Frontal cortex (tissue), 3 donors: ENCODE measurements at regions not wholly inside any gene's neighbourhood (a gene's known extent, or its start where the extent isn't known, plus 50 kb on each side); places are given as distances from the start of the nearest gene placed in this dataset.
A peak's percentile ranks its signal among the peaks of the same experiment; 100 is the strongest.

Experiments
- DNase-seq, 2 donors: peaks; one replicate each; pipeline ENCODE4 v3.0.0; 2012; ENCODE audit warnings: low spot score in 2 of 2
- FAIRE-seq: peaks from 2 replicates; lab custom pipeline; 2012; peaks lifted over from hg19 to GRCh38; lab: Jason Lieb, UNC
- donor health status: control.
- donor health status: control.
- donor health status: control.

GRCh38 chr9:89884356-89885083 is 279.7 kb downstream of the GADD45G start:
- FAIRE-seq (no peak), DNase-seq (no peak)

DNA sequence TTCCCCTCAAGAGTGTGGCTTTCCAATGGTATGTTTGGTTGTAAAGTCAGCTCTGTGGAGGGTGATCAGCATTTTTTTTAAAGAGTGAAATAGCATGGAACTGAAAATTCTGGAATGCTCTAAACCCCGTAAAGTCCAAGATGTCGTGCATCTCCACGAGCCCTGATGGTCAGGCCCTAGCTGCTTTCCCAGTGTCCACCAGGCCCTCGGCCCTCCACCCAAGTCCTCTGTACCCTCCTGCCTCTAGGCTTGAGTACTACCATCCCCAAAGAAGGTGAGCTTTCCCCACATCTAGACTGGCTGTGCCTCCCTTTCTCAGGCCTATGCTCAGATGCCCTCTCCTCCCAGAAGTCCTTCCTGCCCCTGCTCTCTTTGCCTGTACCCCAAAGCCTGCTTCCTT is 280.3 kb downstream of the GADD45G start:
- DNase-seq (no peak), FAIRE-seq (no peak)

DNA sequence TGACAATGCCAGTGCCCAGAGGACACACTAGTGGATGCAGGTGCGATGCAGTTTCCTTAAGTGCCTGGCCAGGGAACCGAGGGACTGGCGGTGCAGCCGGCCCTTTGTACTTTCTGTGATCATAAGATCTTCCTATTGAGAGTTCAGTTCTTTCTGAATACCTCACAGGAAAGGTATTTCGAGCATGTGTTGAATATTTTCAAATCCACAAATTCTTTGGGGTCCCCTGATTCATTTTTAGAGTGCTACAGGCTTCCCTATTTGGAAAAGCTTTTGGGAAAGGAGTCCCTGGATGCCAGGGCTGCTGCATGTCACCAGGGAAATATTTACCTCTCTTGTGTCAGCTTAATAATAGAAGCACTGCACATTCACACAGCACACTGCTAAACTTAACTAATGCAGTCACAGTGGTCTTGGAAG is 281.5 kb downstream of the GADD45G start:
- FAIRE-seq = no peak
- no peak for DNase-seq

DNA sequence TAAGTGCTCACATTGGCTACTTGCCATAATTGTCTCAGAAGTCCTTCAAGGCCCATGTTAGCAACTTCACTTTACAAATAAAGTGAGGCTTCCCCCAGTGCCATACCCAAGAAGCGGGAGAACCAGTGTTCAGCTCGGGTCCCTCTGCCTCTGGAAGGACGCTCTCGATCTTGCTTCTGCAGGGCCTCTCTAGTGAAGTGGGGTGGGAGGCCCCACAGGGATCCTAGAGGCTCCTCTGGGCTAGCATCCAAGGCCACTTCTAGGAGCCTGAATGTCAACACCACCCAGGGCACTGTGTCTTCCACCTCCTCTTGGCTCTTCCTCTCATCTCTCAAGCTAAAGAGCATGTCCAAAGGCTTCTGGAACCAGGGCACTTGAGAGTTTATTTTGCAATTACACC is 282.5 kb downstream of the GADD45G start:
- no peak for FAIRE-seq

DNA sequence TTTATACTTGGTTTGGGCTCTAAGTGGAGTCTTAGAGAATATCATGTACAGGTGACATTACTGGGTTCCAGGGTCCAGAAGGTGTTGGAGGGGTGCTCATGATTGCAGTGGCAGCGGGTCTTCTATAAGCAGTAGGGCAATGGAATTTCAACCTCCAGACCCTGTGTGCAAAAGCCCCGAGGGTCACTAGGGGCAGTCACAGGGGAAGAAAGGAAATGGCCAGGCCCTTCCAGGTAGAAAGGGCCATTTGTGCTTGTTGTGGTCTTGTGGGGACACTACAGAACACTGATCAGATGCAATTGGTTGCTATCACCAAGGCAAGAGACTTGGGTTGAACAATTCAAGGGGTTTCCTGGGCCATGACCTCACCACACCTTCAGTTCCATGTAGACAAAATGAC is 283.4 kb downstream of the GADD45G start:
- DNase-seq = no peak
- FAIRE-seq = no peak

More for the DNA sequence above, 282.5 kb downstream of the GADD45G start:
- no peak for DNase-seq

DNA sequence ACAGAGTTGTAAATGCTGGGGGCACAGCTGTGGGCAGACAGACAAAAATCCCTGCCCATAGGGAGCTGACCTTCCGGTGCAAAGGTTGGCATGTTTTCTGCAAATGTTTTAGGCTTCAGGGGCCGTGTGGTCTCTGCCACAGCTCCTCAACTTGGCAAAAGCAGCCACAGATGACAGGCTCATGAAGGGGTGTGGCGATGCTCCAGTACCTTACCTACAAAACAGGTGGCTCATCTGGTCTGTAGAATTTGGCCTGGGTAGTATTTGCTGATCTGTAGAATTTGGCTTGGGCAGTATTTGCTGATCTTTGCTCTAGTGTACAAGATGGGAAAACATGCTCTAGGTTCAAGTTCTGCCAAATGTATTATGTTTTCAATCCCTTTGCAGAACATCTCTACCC is 283.9 kb downstream of the GADD45G start:
- no peak for FAIRE-seq
- no peak for DNase-seq

GRCh38 chr9:89889865-89890264 is 285.1 kb downstream of the GADD45G start:
- FAIRE-seq = no peak
- DNase-seq = no peak

DNA sequence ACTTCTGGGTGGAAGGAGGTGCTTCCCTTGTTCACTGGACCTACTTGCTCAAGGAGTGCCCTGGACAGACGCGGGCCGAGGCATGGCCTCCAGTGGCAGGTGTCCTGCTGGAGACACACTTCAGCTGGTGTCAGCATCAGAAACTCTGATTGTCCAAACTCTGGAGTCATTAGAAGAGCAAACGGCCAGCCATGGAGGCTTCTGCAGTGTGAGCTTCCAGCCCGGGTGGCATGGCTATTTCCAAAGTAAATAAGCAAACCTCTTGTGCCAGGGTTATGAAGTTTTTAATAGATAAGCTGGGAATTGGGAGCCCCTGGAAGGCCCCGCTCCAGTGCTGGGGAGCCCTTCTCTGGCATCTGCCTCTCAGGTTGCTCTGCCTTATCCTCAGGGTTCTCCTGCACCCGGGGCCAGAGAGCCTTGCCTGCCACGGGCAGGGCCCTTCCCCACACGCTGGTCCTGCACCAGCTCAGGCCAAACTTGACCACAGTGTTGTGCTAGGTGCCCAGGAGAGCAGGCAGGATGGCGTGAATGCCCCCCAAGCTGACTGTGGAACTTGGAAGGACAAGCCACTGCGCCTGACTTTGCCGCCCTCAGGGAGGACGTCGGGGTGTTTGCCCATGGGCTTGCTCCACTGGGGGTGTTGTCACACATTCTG is 285.6 kb downstream of the GADD45G start:
- FAIRE-seq = no peak
- no peak for DNase-seq

- no peak for FAIRE-seq
- no peak for DNase-seq
Measured at GRCh38 chr9:89891221-89891590, 286.4 kb downstream of the GADD45G start.

DNA sequence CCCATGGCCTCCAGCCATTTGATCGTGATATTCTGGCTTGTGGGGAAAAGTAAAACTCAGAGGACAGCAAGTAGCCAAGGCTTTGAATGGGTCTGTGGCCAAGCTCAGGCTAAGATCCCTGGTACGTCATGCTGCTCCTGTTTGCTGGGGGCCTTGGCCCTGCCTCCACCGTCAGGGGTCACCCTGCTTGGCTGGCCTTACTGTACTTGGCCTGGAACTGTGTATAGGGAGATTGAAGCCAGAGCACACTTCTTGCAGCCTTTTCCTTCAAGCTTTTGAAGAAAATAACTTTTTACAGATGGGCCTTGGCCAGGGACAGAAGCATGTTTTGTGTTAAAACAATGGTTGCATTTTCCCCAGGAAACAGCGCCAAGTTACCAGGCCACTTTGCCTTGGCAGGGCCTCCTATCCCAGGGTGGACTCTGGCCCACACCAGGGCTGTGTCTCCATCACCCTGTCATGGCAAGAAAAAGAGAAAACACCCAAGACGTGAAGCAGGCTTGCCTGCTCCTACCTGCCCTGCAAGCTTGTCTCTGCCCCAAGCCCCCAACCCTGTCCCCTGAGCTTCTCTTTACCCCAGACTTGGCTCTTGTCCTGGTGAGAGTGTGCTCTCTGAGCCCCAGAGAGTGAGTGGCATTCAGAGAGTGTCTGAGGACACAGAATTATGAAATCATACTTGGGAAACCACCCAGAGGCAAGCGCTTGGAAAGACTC is 286.9 kb downstream of the GADD45G start:
- no peak for FAIRE-seq
- DNase-seq = peak in 1 of 2 donors; percentile 22

DNA sequence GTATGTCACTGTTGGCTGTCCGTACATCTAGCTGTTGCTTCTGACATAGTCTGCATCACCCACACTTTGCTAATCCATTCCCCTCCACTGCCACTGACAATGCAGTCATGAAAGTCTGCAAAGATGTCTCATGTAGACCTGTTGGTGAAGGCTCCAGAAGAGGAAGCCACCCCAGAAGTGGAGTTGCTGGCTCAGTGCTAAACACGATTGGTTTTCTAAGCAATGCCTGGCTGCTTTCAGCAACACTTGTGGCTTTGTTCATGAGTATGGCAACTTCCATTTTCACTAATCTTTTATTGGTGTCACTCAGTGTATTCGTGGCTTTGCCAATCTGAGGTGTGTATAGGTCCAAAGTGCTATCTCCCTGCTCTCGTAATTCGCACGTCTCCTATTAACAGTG is 288.1 kb downstream of the GADD45G start:
- DNase-seq = no peak
- no peak for FAIRE-seq

- no peak for FAIRE-seq
- DNase-seq = no peak
Measured at GRCh38 chr9:89893886-89894285, 289.1 kb downstream of the GADD45G start.

DNA sequence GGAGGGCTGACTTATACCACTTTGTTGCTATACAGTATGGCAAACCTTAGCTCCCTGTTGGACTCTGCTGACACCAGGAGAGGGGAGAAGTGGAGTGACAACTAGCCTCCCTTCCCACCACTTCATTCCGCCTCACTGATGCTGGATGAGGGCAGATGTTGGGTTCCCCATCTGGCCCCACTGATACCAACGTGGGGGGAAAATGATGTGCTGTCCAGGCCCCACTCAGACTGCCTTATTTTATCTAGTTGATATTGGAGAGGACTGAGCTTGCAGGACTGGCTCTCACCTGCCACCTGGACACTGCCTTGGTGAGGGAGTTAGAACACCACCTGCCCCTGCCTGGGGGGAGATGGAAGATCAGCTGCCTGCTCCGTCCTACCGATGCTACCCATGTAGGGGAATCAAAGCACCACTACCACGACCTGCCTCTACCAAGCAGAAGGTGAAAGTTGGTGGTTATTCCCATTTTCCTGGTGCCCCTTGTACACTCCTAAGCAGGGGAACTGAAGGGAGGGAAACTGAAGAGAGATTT is 292.1 kb downstream of the GADD45G start:
- DNase-seq (no peak), FAIRE-seq (no peak)

- DNase-seq (no peak), FAIRE-seq (no peak)
Measured at GRCh38 chr9:89899573-89899972, 294.8 kb downstream of the GADD45G start.

DNA sequence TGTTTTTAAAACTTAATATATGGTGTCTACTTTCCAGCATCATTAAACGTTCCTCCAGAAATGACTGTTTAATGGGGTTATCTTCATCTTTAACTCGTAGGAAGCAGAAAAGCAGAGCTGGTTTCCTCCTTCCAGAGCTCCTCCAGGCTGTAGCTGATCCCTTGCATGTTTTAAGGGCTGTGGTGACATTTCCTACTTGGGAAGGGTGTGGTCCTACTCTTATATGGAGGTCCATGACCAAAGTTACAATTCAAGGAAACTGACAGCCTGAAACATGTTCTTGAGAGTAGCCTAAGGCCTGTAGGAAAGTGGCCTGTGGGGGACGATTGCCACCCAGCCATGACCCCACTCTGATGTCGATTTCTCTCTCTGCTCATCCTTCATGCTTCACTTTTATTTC is 297.1 kb downstream of the GADD45G start:
- FAIRE-seq = no peak
- DNase-seq = no peak

DNA sequence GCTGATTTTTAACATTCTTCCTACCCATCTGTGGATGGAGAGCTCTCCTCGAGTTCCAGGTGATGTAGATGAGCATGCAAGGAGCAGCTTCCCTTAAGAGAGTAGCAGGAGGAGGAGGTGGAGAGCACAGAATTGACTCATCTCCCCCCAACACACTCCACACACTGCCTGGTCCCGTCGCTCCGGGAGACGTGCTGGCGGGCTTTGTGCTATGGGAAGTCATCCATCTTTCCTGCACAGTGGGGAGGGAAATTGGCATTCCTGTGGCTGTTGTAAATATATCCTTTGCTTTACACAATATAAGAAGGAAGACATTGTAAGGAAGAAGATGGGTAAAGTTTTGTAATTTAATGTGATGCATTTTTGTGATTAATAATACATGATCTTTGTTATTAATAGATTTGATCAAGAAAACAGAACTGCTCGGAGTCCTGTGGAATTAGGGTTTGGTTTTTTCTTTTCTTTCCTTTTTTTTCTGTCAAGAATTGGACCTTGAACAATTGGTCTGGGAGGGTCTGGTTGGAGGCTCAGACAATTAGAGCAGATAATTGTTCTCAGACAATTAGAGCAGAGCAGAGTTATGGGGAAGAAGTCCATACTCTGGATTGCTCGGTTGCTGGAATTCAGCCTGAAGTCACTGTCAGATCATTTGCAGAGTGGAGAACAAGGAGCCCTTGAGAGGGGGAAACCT is 297.8 kb downstream of the GADD45G start:
- DNase-seq (no peak), FAIRE-seq (no peak)

- FAIRE-seq (no peak), DNase-seq (no peak)
Measured at GRCh38 chr9:89903141-89903475, 298.3 kb downstream of the GADD45G start.

- no peak for FAIRE-seq
- DNase-seq = no peak
Measured at GRCh38 chr9:89905606-89906338, 301.0 kb downstream of the GADD45G start.

GRCh38 chr9:89911721-89912604 is 307.2 kb downstream of the GADD45G start:
- FAIRE-seq = no peak
- DNase-seq = no peak
